DND-41 (cell line): ENCODE measurements at regions not wholly inside any gene's neighbourhood (a gene's known extent, or its start where the extent isn't known, plus 50 kb on each side); places are given as distances from the start of the nearest gene placed in this dataset.

Source experiments
- ATAC-seq: fragments of 200-7000 bp; cut with Tn5 transposase; 3 replicates; pipeline ENCODE4 v1.9.1; 2021; ENCODE audit warnings: low read depth; ENCODE audit not compliant: insufficient read depth
- DNase-seq: peaks from one replicate; pipeline ENCODE4 v3.0.0-alpha.2; 2020
- H2AFZ ChIP-seq: 2 replicates; pipeline ENCODE4 v1.6.0; 2012; ENCODE audit warnings: low read depth, low read length
- H3K27ac ChIP-seq: 2 replicates; pipeline ENCODE4 v1.5.1; 2012; ENCODE audit warnings: low read length, inconsistent platforms
- H3K27me3 ChIP-seq: fragments of 200-600 bp; sonication (generic); 2 replicates; pipeline ENCODE4 v1.6.0; 2012; ENCODE audit warnings: low read length, mild to moderate bottlenecking, inconsistent platforms; ENCODE audit not compliant: insufficient read depth, poor library complexity
- H3K36me3 ChIP-seq: 2 replicates; pipeline ENCODE4 v1.5.1; 2012; ENCODE audit warnings: low read length, inconsistent platforms; ENCODE audit not compliant: insufficient read depth
- H3K4me1 ChIP-seq: 2 replicates; pipeline ENCODE4 v1.5.1; 2012; ENCODE audit warnings: mild to moderate bottlenecking, low read length; ENCODE audit not compliant: insufficient read depth
- H3K4me2 ChIP-seq: 2 replicates; pipeline ENCODE4 v1.6.0; 2012; ENCODE audit warnings: mild to moderate bottlenecking, moderate library complexity, low read length, inconsistent platforms; ENCODE audit not compliant: insufficient read depth
- H3K4me3 ChIP-seq, 2 experiments: fragments of 200-600 bp in 1 of 2; shearing (Covaris generic) in 1 of 2; 2 replicates each; pipeline ENCODE4 v1.5.1; 2012 to 2016; ENCODE audit warnings: inconsistent platforms in 2 of 2, low read length in 2 of 2, mild to moderate bottlenecking in 2 of 2, low read depth in 1 of 2, moderate library complexity in 1 of 2
- H3K79me2 ChIP-seq: 2 replicates; pipeline ENCODE4 v1.6.0; 2012; ENCODE audit warnings: low read length, inconsistent platforms; ENCODE audit not compliant: insufficient read depth
- H3K9ac ChIP-seq: 2 replicates; pipeline ENCODE4 v1.6.0; 2012; ENCODE audit warnings: low read depth, mild to moderate bottlenecking, inconsistent platforms, low read length, moderate library complexity
- H3K9me3 ChIP-seq: 2 replicates; pipeline ENCODE4 v1.5.1; 2012; ENCODE audit warnings: low read length, moderate library complexity, mild to moderate bottlenecking, inconsistent platforms; ENCODE audit not compliant: insufficient read depth, severe bottlenecking
- H4K20me1 ChIP-seq: 2 replicates; pipeline ENCODE4 v1.6.0; 2012; ENCODE audit warnings: low read length; ENCODE audit not compliant: insufficient read depth
- EZH2 ChIP-seq: IDR thresholded peaks from 3 replicates; pipeline ENCODE4 v1.6.1; 2012; ENCODE audit warnings: borderline replicate concordance, low read depth, mild to moderate bottlenecking, moderate library complexity, low read length, inconsistent platforms; ENCODE audit not compliant: severe bottlenecking
- TF ChIP-seq, protein P1 (sequence below): IDR thresholded peaks from 2 replicates; pipeline ENCODE4 v1.5.1; 2012; ENCODE audit warnings: borderline replicate concordance, low read length, moderate library complexity, mild to moderate bottlenecking; ENCODE audit not compliant: poor library complexity, severe bottlenecking; ENCODE audit errors: extremely low read depth

DNA sequence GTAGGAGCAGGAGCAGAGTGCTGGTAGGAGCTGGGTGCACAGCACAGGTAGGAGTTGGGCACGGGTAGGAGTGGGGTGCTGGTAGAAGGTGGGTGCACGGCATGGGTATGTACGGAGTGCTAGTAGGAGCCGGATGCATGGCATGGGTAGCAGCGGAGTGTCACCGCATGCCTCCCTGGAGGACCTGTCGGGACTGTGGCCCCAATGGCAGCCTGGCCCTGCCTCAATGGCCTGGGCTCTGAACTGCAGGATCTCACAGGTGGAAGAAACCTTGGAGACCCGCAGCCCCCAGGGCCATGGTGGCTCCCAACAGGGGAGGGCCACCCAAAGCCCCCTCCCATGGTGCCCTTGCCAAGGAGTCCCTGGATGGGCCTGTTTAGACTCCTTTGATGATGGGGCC lies 1146.0 kb downstream of the UQCRFS1 start:
- H3K9ac ChIP-seq, result no peak overlapping the region
- ATAC-seq, result no peak
- H3K9me3 ChIP-seq, result no peaks in the 10 kb centered on the region

GRCh38 chr19:28066161-28066560 lies 1146.8 kb downstream of the UQCRFS1 start:
- Histone ChIP-seq H3K79me2 (no peaks in the 10 kb centered on the region), H2AFZ (no peak overlapping the region), H3K27ac (no peak overlapping the region), H3K9me3 (no peaks in the 10 kb centered on the region), H3K4me3 (no peak overlapping the region), H3K36me3 (no peaks in the 10 kb centered on the region), H3K9ac (no peak overlapping the region), H3K27me3 (no peaks in the 10 kb centered on the region), H3K4me2 (no peak overlapping the region), H3K4me1 (no peaks in the 10 kb centered on the region), H4K20me1 (no peaks in the 10 kb centered on the region)
- ATAC-seq, result no peak
- TF ChIP-seq EZH2, result no peak
- TF ChIP-seq, protein P1, sequence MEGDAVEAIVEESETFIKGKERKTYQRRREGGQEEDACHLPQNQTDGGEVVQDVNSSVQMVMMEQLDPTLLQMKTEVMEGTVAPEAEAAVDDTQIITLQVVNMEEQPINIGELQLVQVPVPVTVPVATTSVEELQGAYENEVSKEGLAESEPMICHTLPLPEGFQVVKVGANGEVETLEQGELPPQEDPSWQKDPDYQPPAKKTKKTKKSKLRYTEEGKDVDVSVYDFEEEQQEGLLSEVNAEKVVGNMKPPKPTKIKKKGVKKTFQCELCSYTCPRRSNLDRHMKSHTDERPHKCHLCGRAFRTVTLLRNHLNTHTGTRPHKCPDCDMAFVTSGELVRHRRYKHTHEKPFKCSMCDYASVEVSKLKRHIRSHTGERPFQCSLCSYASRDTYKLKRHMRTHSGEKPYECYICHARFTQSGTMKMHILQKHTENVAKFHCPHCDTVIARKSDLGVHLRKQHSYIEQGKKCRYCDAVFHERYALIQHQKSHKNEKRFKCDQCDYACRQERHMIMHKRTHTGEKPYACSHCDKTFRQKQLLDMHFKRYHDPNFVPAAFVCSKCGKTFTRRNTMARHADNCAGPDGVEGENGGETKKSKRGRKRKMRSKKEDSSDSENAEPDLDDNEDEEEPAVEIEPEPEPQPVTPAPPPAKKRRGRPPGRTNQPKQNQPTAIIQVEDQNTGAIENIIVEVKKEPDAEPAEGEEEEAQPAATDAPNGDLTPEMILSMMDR, result no peak
- DNase-seq, result no peak

More for the DNA sequence above, 1146.0 kb downstream of the UQCRFS1 start:
- no peak overlapping the region for H2AFZ ChIP-seq
- DNase-seq, result no peak
- no peaks in the 10 kb centered on the region for H3K27me3 ChIP-seq
- no peaks in the 10 kb centered on the region for H3K4me1 ChIP-seq
- H3K4me2 ChIP-seq, result no peak overlapping the region
- H3K27ac ChIP-seq, result no peak overlapping the region
- H3K36me3 ChIP-seq, result no peaks in the 10 kb centered on the region
- TF ChIP-seq, protein P1, result no peak
- no peak for TF ChIP-seq EZH2
- no peaks in the 10 kb centered on the region for H3K79me2 ChIP-seq
- no peaks in the 10 kb centered on the region for H4K20me1 ChIP-seq
- H3K4me3 ChIP-seq, result no peak overlapping the region

DNA sequence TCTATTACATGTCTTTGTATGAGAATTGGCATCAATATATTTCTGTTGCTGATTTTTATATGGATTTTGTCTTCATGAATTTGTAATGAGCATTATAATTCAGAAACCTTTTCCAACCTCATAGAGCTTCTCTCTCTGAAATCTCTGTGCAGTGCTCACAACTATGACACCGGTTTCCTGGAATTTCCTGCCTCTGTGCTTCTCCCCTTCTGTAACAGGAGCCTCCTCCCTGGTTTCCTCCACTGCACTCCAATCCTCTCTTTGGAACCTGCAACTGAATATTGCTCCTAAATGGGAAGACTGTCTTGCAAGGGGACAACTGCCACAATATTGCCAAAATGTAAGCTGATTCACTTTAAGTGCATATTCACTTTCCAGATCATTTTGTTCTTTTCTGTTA lies 1147.9 kb downstream of the UQCRFS1 start:
- Histone ChIP-seq H3K36me3 (no peaks in the 10 kb centered on the region), H3K79me2 (no peaks in the 10 kb centered on the region), H3K9ac (no peak overlapping the region), H3K4me3 (no peak overlapping the region), H4K20me1 (no peaks in the 10 kb centered on the region), H2AFZ (no peak overlapping the region), H3K4me1 (no peaks in the 10 kb centered on the region), H3K27ac (no peak overlapping the region), H3K4me2 (no peak overlapping the region), H3K9me3 (peaks cover 3% of the 10 kb centered on the region), H3K27me3 (no peaks in the 10 kb centered on the region)
- no peak for TF ChIP-seq EZH2
- TF ChIP-seq, protein P1, result no peak
- ATAC-seq (no peak), DNase-seq (no peak)

GRCh38 chr19:28063702-28064101 lies 1149.2 kb downstream of the UQCRFS1 start:
- Histone ChIP-seq H3K79me2 (no peaks in the 10 kb centered on the region), H2AFZ (no peak overlapping the region), H3K9me3 (peaks cover 3% of the 10 kb centered on the region), H3K27me3 (no peaks in the 10 kb centered on the region), H3K4me3 (no peak overlapping the region), H4K20me1 (no peaks in the 10 kb centered on the region), H3K36me3 (no peaks in the 10 kb centered on the region), H3K27ac (no peak overlapping the region), H3K4me2 (no peak overlapping the region), H3K9ac (no peak overlapping the region), H3K4me1 (no peaks in the 10 kb centered on the region)
- ATAC-seq, result no peak
- no peak for DNase-seq
- TF ChIP-seq EZH2, result no peak
- TF ChIP-seq, protein P1, result no peak
